K562 (cell line): ENCODE measurements at regions not wholly inside any gene's neighbourhood (a gene's known extent, or its start where the extent isn't known, plus 50 kb on each side); places are given as distances from the start of the nearest gene placed in this dataset.

ENCODE experiments used
- CBX2 ChIP-seq: fragments of 200-600 bp; sonication (generic); IDR thresholded peaks from one replicate; pipeline ENCODE4 v1.6.1; 2012; ENCODE audit warnings: mild to moderate bottlenecking, low read length, inconsistent platforms; ENCODE audit not compliant: insufficient read depth, poor library complexity, severe bottlenecking
- KAT2B ChIP-seq: IDR thresholded peaks from one replicate; pipeline ENCODE4 v1.6.1; 2012; ENCODE audit warnings: low read depth, mild to moderate bottlenecking, control low read depth, inconsistent platforms, low read length, moderate library complexity
- POLR2B ChIP-seq: fragments of 450-650 bp; IDR thresholded peaks from 2 replicates; pipeline ENCODE4 v1.6.1; 2018; ENCODE audit warnings: low read depth; ENCODE audit not compliant: partially characterized antibody
- PTTG1 ChIP-seq: fragments of 450-650 bp; IDR thresholded peaks from 2 replicates; pipeline ENCODE4 v1.6.1; 2016; ENCODE audit warnings: low read depth, mild to moderate bottlenecking, missing genetic modification characterization, missing compliant biosample characterization
- ZNF197 ChIP-seq: fragments of 200-800 bp; sonication (Bioruptor generic); IDR thresholded peaks from 2 replicates; pipeline ENCODE4 v1.6.1; 2016; ENCODE audit warnings: low read depth, missing genetic modification characterization, missing compliant biosample characterization
- TF ChIP-seq, protein P1 (sequence below): fragments of 200-600 bp; sonication (generic); IDR thresholded peaks from one replicate; pipeline ENCODE4 v1.6.1; 2012; ENCODE audit warnings: mild to moderate bottlenecking, low read depth, low read length, inconsistent platforms
- TF ChIP-seq, protein P2 (sequence below), 2 experiments: fragments of 200-800 bp in 1 of 2; sonication (Bioruptor generic) in 1 of 2; sonication (generic) in 1 of 2; formaldehyde crosslinking in 1 of 2; IDR thresholded peaks in 1 of 2; conservative IDR thresholded peaks in 1 of 2; 2 replicates each; pipeline versions ENCODE4 v1.5.0 to v1.6.1; 2016 to 2020; ENCODE audit warnings: missing compliant biosample characterization in 1 of 2, missing genetic modification characterization in 1 of 2, missing genetic modification reagents in 1 of 2

DNA sequence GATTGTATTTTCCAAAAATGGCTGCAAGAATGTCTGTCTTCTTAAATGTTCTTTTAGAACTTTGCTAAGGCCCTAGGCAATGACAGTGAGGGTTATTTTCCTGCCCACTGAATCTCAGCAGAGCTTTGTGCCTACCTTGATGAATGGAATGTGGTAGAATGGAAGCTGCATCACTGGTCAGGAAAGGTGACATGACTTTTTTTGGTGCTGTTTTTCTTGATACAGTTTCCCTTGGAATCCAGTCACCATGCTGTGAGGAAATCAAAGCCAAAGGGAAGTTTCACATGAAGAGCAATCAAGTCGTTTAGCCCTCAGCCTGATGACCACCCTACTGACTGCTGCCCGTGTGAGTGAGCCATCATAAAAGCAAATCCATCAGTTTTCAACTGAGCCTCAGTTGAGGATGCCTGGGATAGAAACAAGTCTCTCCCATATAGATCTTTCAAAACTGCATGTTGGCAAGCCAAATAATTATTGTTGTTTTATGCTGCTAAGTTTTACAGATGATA, 886.0 kb upstream of the FBXO33 start (continued):
- TF ChIP-seq, protein P1, sequence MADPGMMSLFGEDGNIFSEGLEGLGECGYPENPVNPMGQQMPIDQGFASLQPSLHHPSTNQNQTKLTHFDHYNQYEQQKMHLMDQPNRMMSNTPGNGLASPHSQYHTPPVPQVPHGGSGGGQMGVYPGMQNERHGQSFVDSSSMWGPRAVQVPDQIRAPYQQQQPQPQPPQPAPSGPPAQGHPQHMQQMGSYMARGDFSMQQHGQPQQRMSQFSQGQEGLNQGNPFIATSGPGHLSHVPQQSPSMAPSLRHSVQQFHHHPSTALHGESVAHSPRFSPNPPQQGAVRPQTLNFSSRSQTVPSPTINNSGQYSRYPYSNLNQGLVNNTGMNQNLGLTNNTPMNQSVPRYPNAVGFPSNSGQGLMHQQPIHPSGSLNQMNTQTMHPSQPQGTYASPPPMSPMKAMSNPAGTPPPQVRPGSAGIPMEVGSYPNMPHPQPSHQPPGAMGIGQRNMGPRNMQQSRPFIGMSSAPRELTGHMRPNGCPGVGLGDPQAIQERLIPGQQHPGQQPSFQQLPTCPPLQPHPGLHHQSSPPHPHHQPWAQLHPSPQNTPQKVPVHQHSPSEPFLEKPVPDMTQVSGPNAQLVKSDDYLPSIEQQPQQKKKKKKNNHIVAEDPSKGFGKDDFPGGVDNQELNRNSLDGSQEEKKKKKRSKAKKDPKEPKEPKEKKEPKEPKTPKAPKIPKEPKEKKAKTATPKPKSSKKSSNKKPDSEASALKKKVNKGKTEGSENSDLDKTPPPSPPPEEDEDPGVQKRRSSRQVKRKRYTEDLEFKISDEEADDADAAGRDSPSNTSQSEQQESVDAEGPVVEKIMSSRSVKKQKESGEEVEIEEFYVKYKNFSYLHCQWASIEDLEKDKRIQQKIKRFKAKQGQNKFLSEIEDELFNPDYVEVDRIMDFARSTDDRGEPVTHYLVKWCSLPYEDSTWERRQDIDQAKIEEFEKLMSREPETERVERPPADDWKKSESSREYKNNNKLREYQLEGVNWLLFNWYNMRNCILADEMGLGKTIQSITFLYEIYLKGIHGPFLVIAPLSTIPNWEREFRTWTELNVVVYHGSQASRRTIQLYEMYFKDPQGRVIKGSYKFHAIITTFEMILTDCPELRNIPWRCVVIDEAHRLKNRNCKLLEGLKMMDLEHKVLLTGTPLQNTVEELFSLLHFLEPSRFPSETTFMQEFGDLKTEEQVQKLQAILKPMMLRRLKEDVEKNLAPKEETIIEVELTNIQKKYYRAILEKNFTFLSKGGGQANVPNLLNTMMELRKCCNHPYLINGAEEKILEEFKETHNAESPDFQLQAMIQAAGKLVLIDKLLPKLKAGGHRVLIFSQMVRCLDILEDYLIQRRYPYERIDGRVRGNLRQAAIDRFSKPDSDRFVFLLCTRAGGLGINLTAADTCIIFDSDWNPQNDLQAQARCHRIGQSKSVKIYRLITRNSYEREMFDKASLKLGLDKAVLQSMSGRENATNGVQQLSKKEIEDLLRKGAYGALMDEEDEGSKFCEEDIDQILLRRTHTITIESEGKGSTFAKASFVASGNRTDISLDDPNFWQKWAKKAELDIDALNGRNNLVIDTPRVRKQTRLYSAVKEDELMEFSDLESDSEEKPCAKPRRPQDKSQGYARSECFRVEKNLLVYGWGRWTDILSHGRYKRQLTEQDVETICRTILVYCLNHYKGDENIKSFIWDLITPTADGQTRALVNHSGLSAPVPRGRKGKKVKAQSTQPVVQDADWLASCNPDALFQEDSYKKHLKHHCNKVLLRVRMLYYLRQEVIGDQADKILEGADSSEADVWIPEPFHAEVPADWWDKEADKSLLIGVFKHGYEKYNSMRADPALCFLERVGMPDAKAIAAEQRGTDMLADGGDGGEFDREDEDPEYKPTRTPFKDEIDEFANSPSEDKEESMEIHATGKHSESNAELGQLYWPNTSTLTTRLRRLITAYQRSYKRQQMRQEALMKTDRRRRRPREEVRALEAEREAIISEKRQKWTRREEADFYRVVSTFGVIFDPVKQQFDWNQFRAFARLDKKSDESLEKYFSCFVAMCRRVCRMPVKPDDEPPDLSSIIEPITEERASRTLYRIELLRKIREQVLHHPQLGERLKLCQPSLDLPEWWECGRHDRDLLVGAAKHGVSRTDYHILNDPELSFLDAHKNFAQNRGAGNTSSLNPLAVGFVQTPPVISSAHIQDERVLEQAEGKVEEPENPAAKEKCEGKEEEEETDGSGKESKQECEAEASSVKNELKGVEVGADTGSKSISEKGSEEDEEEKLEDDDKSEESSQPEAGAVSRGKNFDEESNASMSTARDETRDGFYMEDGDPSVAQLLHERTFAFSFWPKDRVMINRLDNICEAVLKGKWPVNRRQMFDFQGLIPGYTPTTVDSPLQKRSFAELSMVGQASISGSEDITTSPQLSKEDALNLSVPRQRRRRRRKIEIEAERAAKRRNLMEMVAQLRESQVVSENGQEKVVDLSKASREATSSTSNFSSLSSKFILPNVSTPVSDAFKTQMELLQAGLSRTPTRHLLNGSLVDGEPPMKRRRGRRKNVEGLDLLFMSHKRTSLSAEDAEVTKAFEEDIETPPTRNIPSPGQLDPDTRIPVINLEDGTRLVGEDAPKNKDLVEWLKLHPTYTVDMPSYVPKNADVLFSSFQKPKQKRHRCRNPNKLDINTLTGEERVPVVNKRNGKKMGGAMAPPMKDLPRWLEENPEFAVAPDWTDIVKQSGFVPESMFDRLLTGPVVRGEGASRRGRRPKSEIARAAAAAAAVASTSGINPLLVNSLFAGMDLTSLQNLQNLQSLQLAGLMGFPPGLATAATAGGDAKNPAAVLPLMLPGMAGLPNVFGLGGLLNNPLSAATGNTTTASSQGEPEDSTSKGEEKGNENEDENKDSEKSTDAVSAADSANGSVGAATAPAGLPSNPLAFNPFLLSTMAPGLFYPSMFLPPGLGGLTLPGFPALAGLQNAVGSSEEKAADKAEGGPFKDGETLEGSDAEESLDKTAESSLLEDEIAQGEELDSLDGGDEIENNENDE = no peak
- TF ChIP-seq, protein P2, sequence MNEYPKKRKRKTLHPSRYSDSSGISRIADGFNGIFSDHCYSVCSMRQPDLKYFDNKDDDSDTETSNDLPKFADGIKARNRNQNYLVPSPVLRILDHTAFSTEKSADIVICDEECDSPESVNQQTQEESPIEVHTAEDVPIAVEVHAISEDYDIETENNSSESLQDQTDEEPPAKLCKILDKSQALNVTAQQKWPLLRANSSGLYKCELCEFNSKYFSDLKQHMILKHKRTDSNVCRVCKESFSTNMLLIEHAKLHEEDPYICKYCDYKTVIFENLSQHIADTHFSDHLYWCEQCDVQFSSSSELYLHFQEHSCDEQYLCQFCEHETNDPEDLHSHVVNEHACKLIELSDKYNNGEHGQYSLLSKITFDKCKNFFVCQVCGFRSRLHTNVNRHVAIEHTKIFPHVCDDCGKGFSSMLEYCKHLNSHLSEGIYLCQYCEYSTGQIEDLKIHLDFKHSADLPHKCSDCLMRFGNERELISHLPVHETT (CRISPR knock-in tag; conservative IDR thresholded peaks at IDR 0.05 in 1 of 2, IDR thresholded peaks at IDR 0.05 in 1 of 2) = no peak
- TF ChIP-seq ZNF197 (no peak), KAT2B (no peak), CBX2 (no peak), PTTG1 (no peak), POLR2B (no peak)
- TF ChIP-seq, all 486 proteins: peak for 0
